ENCODE measurements at regions not wholly inside any gene's neighbourhood (a gene's known extent, or its start where the extent isn't known, plus 50 kb on each side); places are given as distances from the start of the nearest gene placed in this dataset.

- H3K27ac ChIP-seq (ENCODE audit: low read depth, low read length): no peak overlapping the region
- H2AFZ ChIP-seq (ENCODE audit: low read length): no peak overlapping the region
- no peaks in the 10 kb centered on the region for H3K9me3 ChIP-seq (ENCODE audit: low read depth, low read length)
- H3K36me3 ChIP-seq (ENCODE audit: insufficient read depth, low read length): no peaks in the 10 kb centered on the region
- no peak for DNase-seq (ENCODE audit: insufficient read length, low spot score, missing footprints)
- H4K20me1 ChIP-seq (ENCODE audit: insufficient read depth, low read length): no peaks in the 10 kb centered on the region
- peaks cover 4% of the 10 kb centered on the region for H3K4me1 ChIP-seq (ENCODE audit: insufficient read depth, low read length)
- H3K4me3 ChIP-seq (ENCODE audit: insufficient read depth, low read length): no peak overlapping the region
- no peak overlapping the region for H3K4me2 ChIP-seq (ENCODE audit: insufficient read depth, low read length)
- TF ChIP-seq CTCF (IDR thresholded peaks at IDR 0.05; ENCODE audit: extremely low read depth, low read depth, low read length): no peak
- H3K27me3 ChIP-seq (ENCODE audit: insufficient read depth, low read length): no peaks in the 10 kb centered on the region
- H3K79me2 ChIP-seq (ENCODE audit: insufficient read depth, low read length): no peaks in the 10 kb centered on the region
Measured at GRCh38 chr1:178025613-178026356, 55.9 kb upstream of the SEC16B start.

- H4K20me1 ChIP-seq (ENCODE audit: insufficient read depth, low read length): no peaks in the 10 kb centered on the region
- no peak for DNase-seq (ENCODE audit: insufficient read length, low spot score, missing footprints)
- no peaks in the 10 kb centered on the region for H3K79me2 ChIP-seq (ENCODE audit: insufficient read depth, low read length)
- H3K36me3 ChIP-seq (ENCODE audit: insufficient read depth, low read length): no peaks in the 10 kb centered on the region
- H3K4me2 ChIP-seq (ENCODE audit: insufficient read depth, low read length): no peak overlapping the region
- H3K27me3 ChIP-seq (ENCODE audit: insufficient read depth, low read length): no peaks in the 10 kb centered on the region
- H3K4me1 ChIP-seq (ENCODE audit: insufficient read depth, low read length): peaks cover 8% of the 10 kb centered on the region
- TF ChIP-seq CTCF (IDR thresholded peaks at IDR 0.05; ENCODE audit: extremely low read depth, low read depth, low read length): no peak
- no peaks in the 10 kb centered on the region for H3K9me3 ChIP-seq (ENCODE audit: low read depth, low read length)
- H3K27ac ChIP-seq (ENCODE audit: low read depth, low read length): no peak overlapping the region
- no peak overlapping the region for H2AFZ ChIP-seq (ENCODE audit: low read length)
- H3K4me3 ChIP-seq (ENCODE audit: insufficient read depth, low read length): no peak overlapping the region
Measured at GRCh38 chr1:178028841-178029481, 59.1 kb upstream of the SEC16B start.

GRCh38 chr1:178030467-178030866, 60.6 kb upstream of the SEC16B start:
- H3K27ac ChIP-seq (ENCODE audit: low read depth, low read length): no peak overlapping the region
- peaks cover 8% of the 10 kb centered on the region for H3K4me1 ChIP-seq (ENCODE audit: insufficient read depth, low read length)
- H3K27me3 ChIP-seq (ENCODE audit: insufficient read depth, low read length): no peaks in the 10 kb centered on the region
- H3K4me3 ChIP-seq (ENCODE audit: insufficient read depth, low read length): no peak overlapping the region
- H3K4me2 ChIP-seq (ENCODE audit: insufficient read depth, low read length): no peak overlapping the region
- no peaks in the 10 kb centered on the region for H3K79me2 ChIP-seq (ENCODE audit: insufficient read depth, low read length)
- no peak overlapping the region for H2AFZ ChIP-seq (ENCODE audit: low read length)
- DNase-seq (ENCODE audit: insufficient read length, low spot score, missing footprints): no peak
- TF ChIP-seq CTCF (IDR thresholded peaks at IDR 0.05; ENCODE audit: extremely low read depth, low read depth, low read length): no peak
- H4K20me1 ChIP-seq (ENCODE audit: insufficient read depth, low read length): no peaks in the 10 kb centered on the region
- H3K9me3 ChIP-seq (ENCODE audit: low read depth, low read length): no peaks in the 10 kb centered on the region
- H3K36me3 ChIP-seq (ENCODE audit: insufficient read depth, low read length): no peaks in the 10 kb centered on the region

GRCh38 chr1:178031856-178032320, 62.0 kb upstream of the RASAL2 start:
- H3K9me3 ChIP-seq (ENCODE audit: low read depth, low read length): no peaks in the 10 kb centered on the region

More at GRCh38 chr1:178031856-178032320, 62.0 kb upstream of the RASAL2 start:
- Histone ChIP-seq H3K36me3 (ENCODE audit: insufficient read depth, low read length) (no peaks in the 10 kb centered on the region), H3K27me3 (ENCODE audit: insufficient read depth, low read length) (no peaks in the 10 kb centered on the region), H3K27ac (ENCODE audit: low read depth, low read length) (no peak overlapping the region), H4K20me1 (ENCODE audit: insufficient read depth, low read length) (no peaks in the 10 kb centered on the region), H3K4me3 (ENCODE audit: insufficient read depth, low read length) (no peak overlapping the region), H3K4me1 (ENCODE audit: insufficient read depth, low read length) (peaks cover 4% of the 10 kb centered on the region), H3K4me2 (ENCODE audit: insufficient read depth, low read length) (no peak overlapping the region), H2AFZ (ENCODE audit: low read length) (peak overlapping the region; percentile 26), H3K79me2 (ENCODE audit: insufficient read depth, low read length) (no peaks in the 10 kb centered on the region)
- peak; percentile 96 for TF ChIP-seq CTCF (IDR thresholded peaks at IDR 0.05; ENCODE audit: extremely low read depth, low read depth, low read length)
- peak; percentile 97 for DNase-seq (ENCODE audit: insufficient read length, low spot score, missing footprints)

Data from osteoblast (primary cell).